Chondrocyte (in vitro differentiated cells): ENCODE measurements at regions not wholly inside any gene's neighbourhood (a gene's known extent, or its start where the extent isn't known, plus 50 kb on each side); places are given as distances from the start of the nearest gene placed in this dataset.
"Not testable (repeated sequence)": the region's sequence is repeated elsewhere in the genome, so short reads cannot be mapped to it uniquely, and the experiment has no call there.

Experiments
- DNase-seq: peaks from one replicate; pipeline ENCODE4 v3.0.0; 2021; ENCODE audit warnings: mixed read lengths, low spot score
- H3K27ac Mint-ChIP-seq: one replicate; pipeline ENCODE4 v1.8.0; 2021; ENCODE audit warnings: mild to moderate bottlenecking, moderate library complexity, mixed read lengths; ENCODE audit not compliant: unreplicated experiment
- H3K27me3 Mint-ChIP-seq: 2 replicates; pipeline ENCODE4 v1.8.0; 2021; ENCODE audit warnings: low read depth, mixed read lengths
- H3K36me3 Mint-ChIP-seq: 2 replicates; pipeline ENCODE4 v1.8.0; 2021; ENCODE audit warnings: low read depth, mixed read lengths
- H3K4me1 Mint-ChIP-seq: 2 replicates; pipeline ENCODE4 v1.8.0; 2021; ENCODE audit warnings: low read depth, mild to moderate bottlenecking, mixed read lengths
- H3K4me3 Mint-ChIP-seq: one replicate; pipeline ENCODE4 v1.8.0; 2021; ENCODE audit warnings: mild to moderate bottlenecking, moderate library complexity, mixed read lengths; ENCODE audit not compliant: unreplicated experiment
- H3K9me3 Mint-ChIP-seq: 2 replicates; pipeline ENCODE4 v1.8.0; 2021; ENCODE audit warnings: low read depth, mixed read lengths
- CTCF ChIP-seq: fragments of 200-600 bp; sonication (generic); IDR thresholded peaks from 2 replicates; pipeline ENCODE4 v1.5.0; 2021; ENCODE audit warnings: antibody characterized with exemption, mild to moderate bottlenecking, moderate library complexity

GRCh38 chr2:163122257-163122656 lies 283.7 kb upstream of the KCNH7 start:
- Mint-ChIP-seq H3K4me3 (no peak overlapping the region), H3K27ac (no peak overlapping the region), H3K9me3 (no peaks in the 10 kb centered on the region), H3K36me3 (no peaks in the 10 kb centered on the region), H3K27me3 (peaks cover 44% of the 10 kb centered on the region), H3K4me1 (no peaks in the 10 kb centered on the region)
- no peak for DNase-seq
- no peak for TF ChIP-seq CTCF

- H3K9me3 Mint-ChIP-seq: no peaks in the 10 kb centered on the region
- H3K4me1 Mint-ChIP-seq: no peaks in the 10 kb centered on the region
- TF ChIP-seq CTCF: no peak
- no peaks in the 10 kb centered on the region for H3K36me3 Mint-ChIP-seq
- no peak overlapping the region for H3K4me3 Mint-ChIP-seq
- H3K27me3 Mint-ChIP-seq: peaks cover 44% of the 10 kb centered on the region
- no peak for DNase-seq
- H3K27ac Mint-ChIP-seq: no peak overlapping the region
Observed at GRCh38 chr2:163121483-163121882, 282.9 kb upstream of the KCNH7 start.

- Mint-ChIP-seq H3K36me3 (no peaks in the 10 kb centered on the region), H3K4me3 (no peak overlapping the region), H3K27ac (no peak overlapping the region), H3K4me1 (no peaks in the 10 kb centered on the region), H3K27me3 (peaks cover 46% of the 10 kb centered on the region), H3K9me3 (no peaks in the 10 kb centered on the region)
- TF ChIP-seq CTCF: no peak
- DNase-seq: no peak
Observed at GRCh38 chr2:163119966-163120365, 281.4 kb upstream of the KCNH7 start.

- Mint-ChIP-seq H3K27me3 (peaks cover 2% of the 10 kb centered on the region), H3K4me3 (no peak overlapping the region), H3K4me1 (no peaks in the 10 kb centered on the region), H3K36me3 (no peaks in the 10 kb centered on the region), H3K9me3 (peaks cover 4% of the 10 kb centered on the region), H3K27ac (no peak overlapping the region)
- no peak for DNase-seq
- TF ChIP-seq CTCF: no peak
Observed at GRCh38 chr2:163086940-163087339, 248.4 kb upstream of the KCNH7 start.

- H3K4me3 Mint-ChIP-seq, H3K4me1 Mint-ChIP-seq, DNase-seq, H3K27me3 Mint-ChIP-seq, H3K36me3 Mint-ChIP-seq, H3K27ac Mint-ChIP-seq: not testable (repeated sequence)
- peaks cover 10% of the 10 kb centered on the region for H3K9me3 Mint-ChIP-seq
Observed at GRCh38 chr2:163085366-163086024, 246.9 kb upstream of the KCNH7 start.

- H3K27ac Mint-ChIP-seq: no peak overlapping the region
- H3K36me3 Mint-ChIP-seq: no peaks in the 10 kb centered on the region
- no peak for DNase-seq
- no peaks in the 10 kb centered on the region for H3K4me1 Mint-ChIP-seq
- H3K9me3 Mint-ChIP-seq: peaks cover 10% of the 10 kb centered on the region
- H3K27me3 Mint-ChIP-seq: peaks cover 13% of the 10 kb centered on the region
- H3K4me3 Mint-ChIP-seq: no peak overlapping the region
- TF ChIP-seq CTCF: no peak
Observed at GRCh38 chr2:163081754-163082153, 243.2 kb upstream of the KCNH7 start.
